ENCODE measurements at regions not wholly inside any gene's neighbourhood (a gene's known extent, or its start where the extent isn't known, plus 50 kb on each side); places are given as distances from the start of the nearest gene placed in this dataset.

GRCh38 chr4:37015391-37015790, 229.2 kb upstream of the NWD2 start:
- Histone ChIP-seq H3K9me3 (peaks cover 5% of the 10 kb centered on the region), H3K27ac (no peak overlapping the region), H3K4me1 (no peaks in the 10 kb centered on the region), H3K36me3 (no peaks in the 10 kb centered on the region), H3K27me3 (ENCODE audit: low read depth) (no peaks in the 10 kb centered on the region), H3K4me3 (no peak overlapping the region)
- ATAC-seq = no peak
- DNase-seq = no peak
- TF ChIP-seq CTCF (IDR thresholded peaks at IDR 0.05) = no peak
- intact Hi-C loops (cut with DNase I) = no loop called here

- ATAC-seq (no peak), DNase-seq (no peak)
- intact Hi-C loops (cut with DNase I) = no loop called here
- Histone ChIP-seq H3K27me3 (ENCODE audit: low read depth) (no peaks in the 10 kb centered on the region), H3K9me3 (no peaks in the 10 kb centered on the region), H3K4me1 (no peaks in the 10 kb centered on the region), H3K36me3 (no peaks in the 10 kb centered on the region), H3K27ac (no peak overlapping the region), H3K4me3 (no peak overlapping the region)
- no peak for TF ChIP-seq CTCF (IDR thresholded peaks at IDR 0.05)
Observed at GRCh38 chr4:37023504-37023903, 221.0 kb upstream of the NWD2 start.

GRCh38 chr4:37023996-37024395, 220.5 kb upstream of the NWD2 start:
- DNase-seq (no peak), ATAC-seq (no peak)
- Histone ChIP-seq H3K4me3 (no peak overlapping the region), H3K36me3 (no peaks in the 10 kb centered on the region), H3K9me3 (no peaks in the 10 kb centered on the region), H3K4me1 (no peaks in the 10 kb centered on the region), H3K27me3 (ENCODE audit: low read depth) (no peaks in the 10 kb centered on the region), H3K27ac (no peak overlapping the region)
- intact Hi-C loops (cut with DNase I) = no loop called here
- no peak for TF ChIP-seq CTCF (IDR thresholded peaks at IDR 0.05)

GRCh38 chr4:37040816-37041215, 203.7 kb upstream of the NWD2 start:
- H3K27me3 ChIP-seq (ENCODE audit: low read depth) = no peaks in the 10 kb centered on the region
- no peak for TF ChIP-seq CTCF (IDR thresholded peaks at IDR 0.05)
- H3K27ac ChIP-seq = no peak overlapping the region
- ATAC-seq (no peak), DNase-seq (no peak)
- no peaks in the 10 kb centered on the region for H3K4me1 ChIP-seq
- intact Hi-C loops (cut with DNase I) = no loop called here
- no peaks in the 10 kb centered on the region for H3K9me3 ChIP-seq
- no peak overlapping the region for H3K4me3 ChIP-seq
- no peaks in the 10 kb centered on the region for H3K36me3 ChIP-seq

- intact Hi-C loops (cut with DNase I) = no loop called here
- TF ChIP-seq CTCF (IDR thresholded peaks at IDR 0.05) = no peak
- DNase-seq (no peak), ATAC-seq (no peak)
- Histone ChIP-seq H3K27me3 (ENCODE audit: low read depth) (no peaks in the 10 kb centered on the region), H3K4me1 (no peaks in the 10 kb centered on the region), H3K36me3 (no peaks in the 10 kb centered on the region), H3K27ac (no peak overlapping the region), H3K4me3 (no peak overlapping the region), H3K9me3 (no peaks in the 10 kb centered on the region)
Observed at GRCh38 chr4:37043342-37043741, 201.2 kb upstream of the NWD2 start.

- Histone ChIP-seq H3K4me1 (no peaks in the 10 kb centered on the region), H3K9me3 (no peaks in the 10 kb centered on the region)
- intact Hi-C loops (cut with DNase I) = no loop called here
Observed at GRCh38 chr4:37051111-37051510, 193.4 kb upstream of the NWD2 start.

More at GRCh38 chr4:37051111-37051510, 193.4 kb upstream of the NWD2 start:
- no peak for TF ChIP-seq CTCF (IDR thresholded peaks at IDR 0.05)
- no peak for ATAC-seq
- DNase-seq = no peak
- no peaks in the 10 kb centered on the region for H3K36me3 ChIP-seq
- H3K27ac ChIP-seq = no peak overlapping the region
- no peak overlapping the region for H3K4me3 ChIP-seq
- no peaks in the 10 kb centered on the region for H3K27me3 ChIP-seq (ENCODE audit: low read depth)

All from lower lobe of right lung (tissue), 2 donors.